Right atrium auricular region (tissue), 2 donors: ENCODE measurements at regions not wholly inside any gene's neighbourhood (a gene's known extent, or its start where the extent isn't known, plus 50 kb on each side); places are given as distances from the start of the nearest gene placed in this dataset.

Experiments used
- DNase-seq: peaks from one replicate; pipeline ENCODE4 v3.0.0-alpha.2; 2019; ENCODE audit warnings: low spot score
- H3K27ac ChIP-seq, 2 donors: fragments of 200-600 bp; sonication (generic); 1 replicate in 1 of 2; 2 replicates in 1 of 2; pipeline ENCODE4 v1.5.1; 2016 to 2019
- H3K27me3 ChIP-seq, 2 donors: fragments of 200-600 bp; sonication (generic); one replicate each; pipeline versions ENCODE4 v1.5.1 to v1.6.0; 2017 to 2019
- H3K36me3 ChIP-seq: fragments of 200-600 bp; sonication (generic); one replicate; pipeline ENCODE4 v1.5.1; 2016
- H3K4me1 ChIP-seq, 2 donors: fragments of 200-600 bp; sonication (generic); one replicate each; pipeline versions ENCODE4 v1.5.1 to v1.6.0; 2017 to 2019
- H3K4me3 ChIP-seq, 2 donors: fragments of 200-600 bp; sonication (generic); 1 replicate in 1 of 2; 2 replicates in 1 of 2; pipeline ENCODE4 v1.5.1; 2017 to 2019; ENCODE audit warnings: mild to moderate bottlenecking in 1 of 2, moderate library complexity in 1 of 2
- H3K9me3 ChIP-seq, 2 donors: fragments of 200-600 bp; sonication (generic); one replicate each; pipeline ENCODE4 v1.5.1; 2019
- TF ChIP-seq, protein P1 (sequence below), 2 donors: fragments of 200-600 bp; sonication (generic); IDR thresholded peaks; one replicate each; pipeline ENCODE4 v1.5.1; 2019; ENCODE audit warnings: antibody characterized with exemption in 2 of 2

DNA sequence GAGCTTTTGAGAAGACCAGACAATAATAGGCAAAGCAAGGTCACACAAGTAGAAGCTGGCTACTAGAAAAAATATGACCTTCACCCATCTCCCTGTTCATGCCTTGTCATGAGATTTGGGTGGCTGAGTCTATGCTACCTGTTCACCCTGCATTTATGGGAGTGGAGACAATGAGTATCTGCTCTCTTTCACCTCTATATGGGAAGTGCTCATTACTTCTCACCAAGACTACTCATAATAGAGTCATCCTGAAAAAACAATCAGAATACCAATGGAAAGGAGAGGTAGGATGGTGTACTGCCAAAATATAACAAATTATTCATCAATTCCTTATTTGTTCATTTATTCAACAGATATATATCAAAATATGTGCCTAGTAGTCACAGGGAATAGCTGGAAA, 921.8 kb upstream of the INTU start:
- no peak for DNase-seq
- no peaks in the 10 kb centered on the region for H3K36me3 ChIP-seq
- H3K27me3 ChIP-seq = no peaks in the 10 kb centered on the region
- H3K9me3 ChIP-seq = no peaks in the 10 kb centered on the region
- H3K4me3 ChIP-seq = no peak overlapping the region
- peaks cover 0 to 5% of the 10 kb centered on the region in 2 donors for H3K4me1 ChIP-seq
- TF ChIP-seq, protein P1, sequence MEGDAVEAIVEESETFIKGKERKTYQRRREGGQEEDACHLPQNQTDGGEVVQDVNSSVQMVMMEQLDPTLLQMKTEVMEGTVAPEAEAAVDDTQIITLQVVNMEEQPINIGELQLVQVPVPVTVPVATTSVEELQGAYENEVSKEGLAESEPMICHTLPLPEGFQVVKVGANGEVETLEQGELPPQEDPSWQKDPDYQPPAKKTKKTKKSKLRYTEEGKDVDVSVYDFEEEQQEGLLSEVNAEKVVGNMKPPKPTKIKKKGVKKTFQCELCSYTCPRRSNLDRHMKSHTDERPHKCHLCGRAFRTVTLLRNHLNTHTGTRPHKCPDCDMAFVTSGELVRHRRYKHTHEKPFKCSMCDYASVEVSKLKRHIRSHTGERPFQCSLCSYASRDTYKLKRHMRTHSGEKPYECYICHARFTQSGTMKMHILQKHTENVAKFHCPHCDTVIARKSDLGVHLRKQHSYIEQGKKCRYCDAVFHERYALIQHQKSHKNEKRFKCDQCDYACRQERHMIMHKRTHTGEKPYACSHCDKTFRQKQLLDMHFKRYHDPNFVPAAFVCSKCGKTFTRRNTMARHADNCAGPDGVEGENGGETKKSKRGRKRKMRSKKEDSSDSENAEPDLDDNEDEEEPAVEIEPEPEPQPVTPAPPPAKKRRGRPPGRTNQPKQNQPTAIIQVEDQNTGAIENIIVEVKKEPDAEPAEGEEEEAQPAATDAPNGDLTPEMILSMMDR (IDR thresholded peaks at IDR 0.05) = no peak
- H3K27ac ChIP-seq = no peak overlapping the region

- Histone ChIP-seq H3K4me1 (peaks cover 0 to 5% of the 10 kb centered on the region in 2 donors), H3K9me3 (no peaks in the 10 kb centered on the region), H3K27ac (no peak overlapping the region), H3K4me3 (no peak overlapping the region), H3K27me3 (no peaks in the 10 kb centered on the region), H3K36me3 (no peaks in the 10 kb centered on the region)
- TF ChIP-seq, protein P1 (IDR thresholded peaks at IDR 0.05) = no peak
- DNase-seq = no peak
Measured at GRCh38 chr4:126715067-126715466, 917.7 kb upstream of the INTU start.

GRCh38 chr4:126715681-126716080, 917.1 kb upstream of the INTU start:
- Histone ChIP-seq H3K27ac (no peak overlapping the region), H3K9me3 (no peaks in the 10 kb centered on the region), H3K27me3 (no peaks in the 10 kb centered on the region), H3K4me1 (peaks cover 0 to 5% of the 10 kb centered on the region in 2 donors), H3K4me3 (no peak overlapping the region), H3K36me3 (no peaks in the 10 kb centered on the region)
- TF ChIP-seq, protein P1 (IDR thresholded peaks at IDR 0.05) = no peak
- no peak for DNase-seq

DNA sequence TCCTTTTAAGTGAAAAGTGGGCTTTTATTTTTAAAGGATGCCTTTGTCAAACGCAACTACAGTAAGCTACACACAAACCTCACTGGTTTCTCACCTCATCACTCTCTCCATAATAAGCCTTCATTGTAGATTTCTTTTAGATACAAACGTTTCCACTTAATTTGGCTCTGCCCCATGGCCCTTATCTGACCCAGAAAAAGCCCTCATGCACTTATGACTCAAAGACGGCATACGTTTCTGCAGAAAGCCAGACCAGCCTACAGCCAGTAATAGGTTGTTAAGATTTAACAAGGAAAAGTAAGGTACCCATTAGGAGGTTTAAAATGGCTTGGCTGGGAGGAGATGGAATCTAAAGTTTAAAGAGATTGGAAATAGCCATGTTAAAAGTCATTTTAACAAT, 914.6 kb upstream of the INTU start:
- H3K27me3 ChIP-seq = no peaks in the 10 kb centered on the region
- no peak overlapping the region for H3K27ac ChIP-seq
- H3K36me3 ChIP-seq = no peaks in the 10 kb centered on the region
- DNase-seq = no peak
- TF ChIP-seq, protein P1 (IDR thresholded peaks at IDR 0.05) = no peak
- peaks cover 0 to 5% of the 10 kb centered on the region in 2 donors for H3K4me1 ChIP-seq
- H3K4me3 ChIP-seq = no peak overlapping the region
- no peaks in the 10 kb centered on the region for H3K9me3 ChIP-seq

DNA sequence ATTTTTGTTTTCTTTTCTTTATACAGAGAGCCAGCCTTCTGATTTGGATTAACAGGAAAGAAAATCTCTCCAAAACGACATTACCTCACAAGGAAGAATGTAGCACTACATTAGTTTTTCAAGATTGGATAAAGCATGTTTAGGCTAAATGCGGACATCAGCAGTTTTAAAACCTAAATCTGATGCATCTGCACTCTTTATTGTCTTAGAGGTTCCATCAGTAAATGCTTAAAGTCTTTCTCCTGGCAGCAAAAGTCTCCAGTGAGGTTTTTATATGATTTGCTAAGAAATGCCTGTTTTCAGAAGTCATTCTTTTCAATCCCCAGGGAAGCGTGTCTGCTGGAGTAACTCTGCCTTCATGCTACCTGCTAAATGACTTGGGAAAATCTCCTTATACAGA, 912.9 kb upstream of the INTU start:
- no peaks in the 10 kb centered on the region for H3K27me3 ChIP-seq
- H3K9me3 ChIP-seq = no peaks in the 10 kb centered on the region
- TF ChIP-seq, protein P1 (IDR thresholded peaks at IDR 0.05) = no peak
- H3K36me3 ChIP-seq = no peaks in the 10 kb centered on the region
- H3K4me3 ChIP-seq = no peak overlapping the region
- no peak overlapping the region for H3K27ac ChIP-seq
- no peak for DNase-seq
- no peaks in the 10 kb centered on the region for H3K4me1 ChIP-seq

DNA sequence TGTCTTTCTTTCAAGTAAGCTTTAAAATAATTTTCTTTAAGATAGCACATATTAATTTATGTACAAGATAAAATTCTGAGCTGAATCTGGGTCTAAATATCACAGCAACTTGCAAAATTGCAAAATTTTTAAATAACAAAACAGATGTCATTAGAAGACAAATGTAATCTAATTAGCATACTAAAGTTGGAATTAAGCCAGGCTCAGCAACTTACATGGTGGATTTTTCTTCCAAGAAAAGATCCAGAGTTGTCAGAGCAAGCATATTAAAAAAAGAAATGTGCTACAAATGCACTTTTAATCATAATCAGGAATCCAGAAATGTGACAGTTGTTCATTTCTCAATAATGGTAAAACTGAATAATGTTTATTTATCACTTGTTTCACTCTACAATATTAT, 906.9 kb upstream of the INTU start:
- Histone ChIP-seq H3K27ac (no peak overlapping the region), H3K36me3 (no peaks in the 10 kb centered on the region), H3K4me3 (no peak overlapping the region), H3K9me3 (no peaks in the 10 kb centered on the region), H3K4me1 (no peaks in the 10 kb centered on the region), H3K27me3 (no peaks in the 10 kb centered on the region)
- DNase-seq = no peak
- TF ChIP-seq, protein P1 (IDR thresholded peaks at IDR 0.05) = no peak
